ENCODE measurements at regions not wholly inside any gene's neighbourhood (a gene's known extent, or its start where the extent isn't known, plus 50 kb on each side); places are given as distances from the start of the nearest gene placed in this dataset.

GRCh38 chr2:220043155-220043989 lies 415.9 kb downstream of the SLC4A3 start:
- TF ChIP-seq NR2C2 (CRISPR knock-in tag; IDR thresholded peaks at IDR 0.05; ENCODE audit: borderline replicate concordance) (no peak), MAFF (IDR thresholded peaks at IDR 0.05; ENCODE audit: low read depth, low read length) (peak; percentile 57; the same call in 1 of the 2 replicates), ZNF646 (CRISPR knock-in tag; IDR thresholded peaks at IDR 0.05) (no peak), ZNF33B (CRISPR knock-in tag; IDR thresholded peaks at IDR 0.05) (no peak), MAFK (conservative IDR thresholded peaks at IDR 0.05 in 1 of 2, IDR thresholded peaks at IDR 0.05 in 1 of 2; ENCODE audit: low read length in 2 of 2) (peak; percentile 65 to 77), HDAC1 (CRISPR knock-in tag; IDR thresholded peaks at IDR 0.05) (no peak), SAP130 (CRISPR knock-in tag; IDR thresholded peaks at IDR 0.05; ENCODE audit: low read depth) (no peak), ZNF687 (CRISPR knock-in tag; IDR thresholded peaks at IDR 0.05) (no peak)
- Histone ChIP-seq H3K4me3 (replicated peaks in 1 of 3; ENCODE audit: insufficient read depth in 1 of 3, low read depth in 2 of 3, low read length in 3 of 3) (no peak overlapping the region), H3K36me3 (replicated peaks in 1 of 2; ENCODE audit: control insufficient read depth in 1 of 2, insufficient read depth in 2 of 2, low read length in 2 of 2) (no peaks in the 10 kb centered on the region), H3K4me2 (ENCODE audit: low read depth, low read length) (no peak overlapping the region), H3K4me1 (ENCODE audit: insufficient read depth, low read length) (no peaks in the 10 kb centered on the region), H3K9ac (ENCODE audit: insufficient read depth, low read depth, low read length) (no peak overlapping the region), H3K79me2 (ENCODE audit: insufficient read depth, low read length) (no peaks in the 10 kb centered on the region), H3K27ac (ENCODE audit: extremely low read length, insufficient read depth, low read length) (no peak overlapping the region), H3K27me3 (ENCODE audit: control insufficient read depth in 1 of 2, insufficient read depth in 2 of 2, low read length in 2 of 2) (peaks cover 3 to 7% of the 10 kb centered on the region in 2 experiments; a peak in 2 of 5 replicates), H2AFZ (ENCODE audit: low read length) (no peak overlapping the region), H4K20me1 (ENCODE audit: insufficient read depth, low read length) (no peaks in the 10 kb centered on the region), H3K9me3 (ENCODE audit: low read length) (no peaks in the 10 kb centered on the region)
- 2% methylated on average over 2 of the region's 2 CpGs for WGBS (ENCODE audit: low lambda C conversion rate)
- FAIRE-seq, result no peak
- no peak for DNase-seq (ENCODE audit: low spot score)
- intact Hi-C loops (cut with micrococcal nuclease; ENCODE audit: unreplicated experiment), result no loop called here
- no peak for ATAC-seq
- ChIA-PET POLR2A (no interaction called here), CTCF (ENCODE audit: low intra/inter-chr PET ratio, low total read pairs) (no interaction called here)
- in situ Hi-C loops (cut with HindIII; ENCODE audit: extremely low pct_ligation_motif_present, low pct_unique_long_range_greater_than_20kb), result no loop called here
- no TSS peak for BruUV-seq (replicated peaks)
